Activated CD8-positive, alpha-beta memory T cell treated with anti-CD3 and anti-CD28 coated beads, Interleukin-2, amount 50 U/mL, for 4 hours (primary cell): ENCODE measurements at regions not wholly inside any gene's neighbourhood (a gene's known extent, or its start where the extent isn't known, plus 50 kb on each side); places are given as distances from the start of the nearest gene placed in this dataset.

Experiments
- DNase-seq: peaks from one replicate; pipeline ENCODE4 v3.0.0-alpha.2; 2020

- DNase-seq = no peak
Observed at GRCh38 chr4:17336069-17336468, 175.8 kb downstream of the QDPR start.

- DNase-seq = no peak
Observed at GRCh38 chr4:17335371-17335770, 176.5 kb downstream of the QDPR start.

- no peak for DNase-seq
Observed at GRCh38 chr4:17332478-17332877, 179.4 kb downstream of the QDPR start.

- DNase-seq = no peak
Observed at GRCh38 chr4:17329046-17329445, 182.8 kb downstream of the QDPR start.

GRCh38 chr4:17328141-17328815, 183.6 kb downstream of the QDPR start:
- no peak for DNase-seq

- no peak for DNase-seq
Observed at GRCh38 chr4:17327591-17327990, 184.3 kb downstream of the QDPR start.

GRCh38 chr4:17326756-17327155, 185.1 kb downstream of the QDPR start:
- no peak for DNase-seq

- no peak for DNase-seq
Observed at GRCh38 chr4:17325098-17325497, 186.8 kb downstream of the QDPR start.

- DNase-seq = peak; percentile 63
Observed at GRCh38 chr4:17324386-17324830, 187.5 kb downstream of the QDPR start.

GRCh38 chr4:17323554-17324385, 188.1 kb downstream of the QDPR start:
- no peak for DNase-seq

- no peak for DNase-seq
Observed at GRCh38 chr4:17322514-17322913, 189.4 kb downstream of the QDPR start.

GRCh38 chr4:17320046-17320445, 191.8 kb downstream of the QDPR start:
- no peak for DNase-seq

GRCh38 chr4:17317526-17317925, 194.4 kb downstream of the QDPR start:
- no peak for DNase-seq

GRCh38 chr4:17316566-17316965, 195.3 kb downstream of the QDPR start:
- DNase-seq = no peak

- DNase-seq = no peak
Observed at GRCh38 chr4:17315459-17315858, 196.4 kb downstream of the QDPR start.

- no peak for DNase-seq
Observed at GRCh38 chr4:17313194-17313593, 198.7 kb downstream of the QDPR start.

GRCh38 chr4:17310269-17310652, 201.6 kb downstream of the QDPR start:
- no peak for DNase-seq

GRCh38 chr4:17309567-17310268, 202.2 kb downstream of the QDPR start:
- no peak for DNase-seq

GRCh38 chr4:17301869-17302268, 210.0 kb downstream of the QDPR start:
- DNase-seq = no peak

GRCh38 chr4:17301266-17301665, 210.6 kb downstream of the QDPR start:
- DNase-seq = no peak

GRCh38 chr4:17296921-17297890, 214.7 kb downstream of the QDPR start:
- DNase-seq = no peak

- DNase-seq = no peak
Observed at GRCh38 chr4:17293901-17294300, 218.0 kb downstream of the QDPR start.

GRCh38 chr4:17288151-17288550, 223.7 kb downstream of the QDPR start:
- DNase-seq = no peak
